ENCODE measurements at regions not wholly inside any gene's neighbourhood (a gene's known extent, or its start where the extent isn't known, plus 50 kb on each side); places are given as distances from the start of the nearest gene placed in this dataset.

- Histone ChIP-seq H3K4me2 (ENCODE audit: insufficient read depth, low read length) (no peak overlapping the region), H3K79me2 (ENCODE audit: insufficient read depth, low read length) (no peaks in the 10 kb centered on the region), H3K36me3 (ENCODE audit: insufficient read depth, low read length) (no peaks in the 10 kb centered on the region), H3K4me3 (ENCODE audit: low read depth in 1 of 2, low read length in 2 of 2) (no peak overlapping the region), H3K27ac (ENCODE audit: low read length) (no peak overlapping the region), H3K4me1 (ENCODE audit: insufficient read depth, low read length) (no peaks in the 10 kb centered on the region), H3K27me3 (ENCODE audit: insufficient read depth, low read length, poor library complexity) (peaks cover 8% of the 10 kb centered on the region), H2AFZ (ENCODE audit: low read depth, low read length) (no peak overlapping the region), H3K9ac (ENCODE audit: low read depth, low read length) (no peak overlapping the region), H4K20me1 (ENCODE audit: insufficient read depth, low read length) (no peaks in the 10 kb centered on the region), H3K9me3 (ENCODE audit: insufficient read depth, low read length, severe bottlenecking) (no peaks in the 10 kb centered on the region)
- ATAC-seq (ENCODE audit: insufficient read depth, low read depth) (no peak), DNase-seq (no peak)
- TF ChIP-seq EZH2 (IDR thresholded peaks at IDR 0.05; ENCODE audit: borderline replicate concordance, low read depth, low read length, severe bottlenecking) = no peak
- TF ChIP-seq CTCF (IDR thresholded peaks at IDR 0.05; ENCODE audit: borderline replicate concordance, extremely low read depth, low read length, poor library complexity, severe bottlenecking) = no peak
Measured at GRCh38 chr10:33496096-33496495, 161.6 kb upstream of the NRP1 start.

- TF ChIP-seq CTCF (IDR thresholded peaks at IDR 0.05; ENCODE audit: borderline replicate concordance, extremely low read depth, low read length, poor library complexity, severe bottlenecking) (no peak), EZH2 (IDR thresholded peaks at IDR 0.05; ENCODE audit: borderline replicate concordance, low read depth, low read length, severe bottlenecking) (no peak)
- Histone ChIP-seq H3K27ac (ENCODE audit: low read length) (no peak overlapping the region), H3K4me3 (ENCODE audit: low read depth in 1 of 2, low read length in 2 of 2) (no peak overlapping the region), H3K79me2 (ENCODE audit: insufficient read depth, low read length) (no peaks in the 10 kb centered on the region), H3K36me3 (ENCODE audit: insufficient read depth, low read length) (no peaks in the 10 kb centered on the region), H3K27me3 (ENCODE audit: insufficient read depth, low read length, poor library complexity) (peaks cover 8% of the 10 kb centered on the region), H4K20me1 (ENCODE audit: insufficient read depth, low read length) (no peaks in the 10 kb centered on the region), H3K4me1 (ENCODE audit: insufficient read depth, low read length) (no peaks in the 10 kb centered on the region), H2AFZ (ENCODE audit: low read depth, low read length) (no peak overlapping the region), H3K9me3 (ENCODE audit: insufficient read depth, low read length, severe bottlenecking) (no peaks in the 10 kb centered on the region), H3K9ac (ENCODE audit: low read depth, low read length) (no peak overlapping the region), H3K4me2 (ENCODE audit: insufficient read depth, low read length) (no peak overlapping the region)
- DNase-seq (no peak), ATAC-seq (ENCODE audit: insufficient read depth, low read depth) (no peak)
Measured at GRCh38 chr10:33494694-33495265, 160.3 kb upstream of the NRP1 start.

- no peak for ATAC-seq (ENCODE audit: insufficient read depth, low read depth)
- no peaks in the 10 kb centered on the region for H3K9me3 ChIP-seq (ENCODE audit: insufficient read depth, low read length, severe bottlenecking)
- H2AFZ ChIP-seq (ENCODE audit: low read depth, low read length) = no peak overlapping the region
- TF ChIP-seq EZH2 (IDR thresholded peaks at IDR 0.05; ENCODE audit: borderline replicate concordance, low read depth, low read length, severe bottlenecking) (no peak), CTCF (IDR thresholded peaks at IDR 0.05; ENCODE audit: borderline replicate concordance, extremely low read depth, low read length, poor library complexity, severe bottlenecking) (no peak)
- H3K36me3 ChIP-seq (ENCODE audit: insufficient read depth, low read length) = no peaks in the 10 kb centered on the region
- H3K27ac ChIP-seq (ENCODE audit: low read length) = no peak overlapping the region
- no peaks in the 10 kb centered on the region for H3K4me1 ChIP-seq (ENCODE audit: insufficient read depth, low read length)
- no peak for DNase-seq
- H3K27me3 ChIP-seq (ENCODE audit: insufficient read depth, low read length, poor library complexity) = peaks cover 8% of the 10 kb centered on the region
- H3K79me2 ChIP-seq (ENCODE audit: insufficient read depth, low read length) = no peaks in the 10 kb centered on the region
- H3K4me3 ChIP-seq (ENCODE audit: low read depth in 1 of 2, low read length in 2 of 2) = no peak overlapping the region
- no peaks in the 10 kb centered on the region for H4K20me1 ChIP-seq (ENCODE audit: insufficient read depth, low read length)
- H3K4me2 ChIP-seq (ENCODE audit: insufficient read depth, low read length) = no peak overlapping the region
- H3K9ac ChIP-seq (ENCODE audit: low read depth, low read length) = no peak overlapping the region
Measured at GRCh38 chr10:33493978-33494377, 159.5 kb upstream of the NRP1 start.

GRCh38 chr10:33493497-33493896, 159.0 kb upstream of the NRP1 start:
- no peak for TF ChIP-seq CTCF (IDR thresholded peaks at IDR 0.05; ENCODE audit: borderline replicate concordance, extremely low read depth, low read length, poor library complexity, severe bottlenecking)
- no peak overlapping the region for H3K4me3 ChIP-seq (ENCODE audit: low read depth in 1 of 2, low read length in 2 of 2)
- DNase-seq = no peak

More at GRCh38 chr10:33493497-33493896, 159.0 kb upstream of the NRP1 start:
- Histone ChIP-seq H4K20me1 (ENCODE audit: insufficient read depth, low read length) (no peaks in the 10 kb centered on the region), H3K27ac (ENCODE audit: low read length) (no peak overlapping the region), H2AFZ (ENCODE audit: low read depth, low read length) (no peak overlapping the region), H3K4me1 (ENCODE audit: insufficient read depth, low read length) (no peaks in the 10 kb centered on the region), H3K9me3 (ENCODE audit: insufficient read depth, low read length, severe bottlenecking) (no peaks in the 10 kb centered on the region), H3K4me2 (ENCODE audit: insufficient read depth, low read length) (no peak overlapping the region), H3K36me3 (ENCODE audit: insufficient read depth, low read length) (no peaks in the 10 kb centered on the region), H3K27me3 (ENCODE audit: insufficient read depth, low read length, poor library complexity) (peaks cover 8% of the 10 kb centered on the region), H3K79me2 (ENCODE audit: insufficient read depth, low read length) (no peaks in the 10 kb centered on the region), H3K9ac (ENCODE audit: low read depth, low read length) (no peak overlapping the region)
- no peak for ATAC-seq (ENCODE audit: insufficient read depth, low read depth)
